ENCODE measurements at regions not wholly inside any gene's neighbourhood (a gene's known extent, or its start where the extent isn't known, plus 50 kb on each side); places are given as distances from the start of the nearest gene placed in this dataset.

DNA sequence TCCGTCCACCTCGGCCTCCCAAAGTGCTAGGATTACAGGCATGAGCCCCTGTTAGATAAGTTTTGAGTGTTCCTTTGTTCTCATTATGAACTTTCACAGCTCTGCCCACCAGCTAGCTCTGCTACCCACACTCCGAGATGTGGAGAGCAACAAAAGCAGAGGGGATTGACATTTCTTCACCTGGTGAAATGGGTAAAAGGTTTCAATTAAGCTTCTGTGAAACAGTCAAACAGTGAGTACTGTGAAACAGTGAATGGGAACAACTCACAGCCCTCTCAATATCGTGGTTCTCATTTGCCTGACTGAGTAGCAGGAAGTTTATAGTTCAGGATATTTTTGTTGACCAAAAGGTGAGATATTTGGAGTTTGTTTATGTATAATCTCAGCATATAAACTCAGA lies 412.8 kb downstream of the CD83 start:
- TF ChIP-seq NR2C2 (IDR thresholded peaks at IDR 0.05; ENCODE audit: borderline replicate concordance, control insufficient read depth, insufficient read length, low read depth) = no peak
- TF ChIP-seq, protein P1, sequence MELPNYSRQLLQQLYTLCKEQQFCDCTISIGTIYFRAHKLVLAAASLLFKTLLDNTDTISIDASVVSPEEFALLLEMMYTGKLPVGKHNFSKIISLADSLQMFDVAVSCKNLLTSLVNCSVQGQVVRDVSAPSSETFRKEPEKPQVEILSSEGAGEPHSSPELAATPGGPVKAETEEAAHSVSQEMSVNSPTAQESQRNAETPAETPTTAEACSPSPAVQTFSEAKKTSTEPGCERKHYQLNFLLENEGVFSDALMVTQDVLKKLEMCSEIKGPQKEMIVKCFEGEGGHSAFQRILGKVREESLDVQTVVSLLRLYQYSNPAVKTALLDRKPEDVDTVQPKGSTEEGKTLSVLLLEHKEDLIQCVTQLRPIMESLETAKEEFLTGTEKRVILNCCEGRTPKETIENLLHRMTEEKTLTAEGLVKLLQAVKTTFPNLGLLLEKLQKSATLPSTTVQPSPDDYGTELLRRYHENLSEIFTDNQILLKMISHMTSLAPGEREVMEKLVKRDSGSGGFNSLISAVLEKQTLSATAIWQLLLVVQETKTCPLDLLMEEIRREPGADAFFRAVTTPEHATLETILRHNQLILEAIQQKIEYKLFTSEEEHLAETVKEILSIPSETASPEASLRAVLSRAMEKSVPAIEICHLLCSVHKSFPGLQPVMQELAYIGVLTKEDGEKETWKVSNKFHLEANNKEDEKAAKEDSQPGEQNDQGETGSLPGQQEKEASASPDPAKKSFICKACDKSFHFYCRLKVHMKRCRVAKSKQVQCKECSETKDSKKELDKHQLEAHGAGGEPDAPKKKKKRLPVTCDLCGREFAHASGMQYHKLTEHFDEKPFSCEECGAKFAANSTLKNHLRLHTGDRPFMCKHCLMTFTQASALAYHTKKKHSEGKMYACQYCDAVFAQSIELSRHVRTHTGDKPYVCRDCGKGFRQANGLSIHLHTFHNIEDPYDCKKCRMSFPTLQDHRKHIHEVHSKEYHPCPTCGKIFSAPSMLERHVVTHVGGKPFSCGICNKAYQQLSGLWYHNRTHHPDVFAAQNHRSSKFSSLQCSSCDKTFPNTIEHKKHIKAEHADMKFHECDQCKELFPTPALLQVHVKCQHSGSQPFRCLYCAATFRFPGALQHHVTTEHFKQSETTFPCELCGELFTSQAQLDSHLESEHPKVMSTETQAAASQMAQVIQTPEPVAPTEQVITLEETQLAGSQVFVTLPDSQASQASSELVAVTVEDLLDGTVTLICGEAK (IDR thresholded peaks at IDR 0.05; ENCODE audit: borderline replicate concordance) = no peak
- TF ChIP-seq SREBF2 (IDR thresholded peaks at IDR 0.05; ENCODE audit: low read length) = no peak
- no peak for TF ChIP-seq SRF (IDR thresholded peaks at IDR 0.05; ENCODE audit: low read depth in 2 of 2, low read length in 2 of 2)
- TF ChIP-seq POLR2AphosphoS5 (IDR thresholded peaks at IDR 0.05; ENCODE audit: low read length) = no peak
- TF ChIP-seq TCF7 (IDR thresholded peaks at IDR 0.05; ENCODE audit: borderline replicate concordance) = no peak
- TF ChIP-seq MYB (IDR thresholded peaks at IDR 0.05; ENCODE audit: borderline replicate concordance, low read depth, low read length) = no peak
- no peak for TF ChIP-seq CTCF (IDR thresholded peaks at IDR 0.05 in 2 of 3, conservative IDR thresholded peaks at IDR 0.05 in 1 of 3; ENCODE audit: control insufficient read depth in 2 of 3, extremely low read depth in 1 of 3, insufficient read depth in 1 of 3, low read depth in 3 of 3, low read length in 3 of 3)

Data from GM12878 (cell line).